ENCODE measurements at regions not wholly inside any gene's neighbourhood (a gene's known extent, or its start where the extent isn't known, plus 50 kb on each side); places are given as distances from the start of the nearest gene placed in this dataset.

DNA sequence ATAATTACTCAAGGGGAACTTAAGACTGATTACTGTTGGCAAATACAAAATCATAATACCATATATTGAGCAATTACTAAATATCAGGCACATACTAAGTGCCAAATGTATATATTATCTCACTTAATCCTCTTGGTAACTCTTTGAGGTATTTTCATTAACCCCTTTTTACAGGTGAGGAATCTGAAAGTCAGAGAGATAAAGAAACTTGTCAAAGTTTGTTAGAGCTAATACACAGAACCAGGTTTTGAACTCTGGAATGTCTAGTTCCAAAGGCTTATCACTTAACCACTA lies 80.3 kb downstream of the LLPH start:
- no peak for DNase-seq (ENCODE audit: insufficient read length, low spot score)
- no peak for TF ChIP-seq POLR2A (IDR thresholded peaks at IDR 0.05; ENCODE audit: low read depth, low read length)
- no peak for FAIRE-seq

- FAIRE-seq (no peak), DNase-seq (ENCODE audit: insufficient read length, low spot score) (no peak)
- TF ChIP-seq POLR2A (IDR thresholded peaks at IDR 0.05; ENCODE audit: low read depth, low read length), result no peak
Measured at GRCh38 chr12:66049538-66050282, 80.8 kb downstream of the LLPH start.

DNA sequence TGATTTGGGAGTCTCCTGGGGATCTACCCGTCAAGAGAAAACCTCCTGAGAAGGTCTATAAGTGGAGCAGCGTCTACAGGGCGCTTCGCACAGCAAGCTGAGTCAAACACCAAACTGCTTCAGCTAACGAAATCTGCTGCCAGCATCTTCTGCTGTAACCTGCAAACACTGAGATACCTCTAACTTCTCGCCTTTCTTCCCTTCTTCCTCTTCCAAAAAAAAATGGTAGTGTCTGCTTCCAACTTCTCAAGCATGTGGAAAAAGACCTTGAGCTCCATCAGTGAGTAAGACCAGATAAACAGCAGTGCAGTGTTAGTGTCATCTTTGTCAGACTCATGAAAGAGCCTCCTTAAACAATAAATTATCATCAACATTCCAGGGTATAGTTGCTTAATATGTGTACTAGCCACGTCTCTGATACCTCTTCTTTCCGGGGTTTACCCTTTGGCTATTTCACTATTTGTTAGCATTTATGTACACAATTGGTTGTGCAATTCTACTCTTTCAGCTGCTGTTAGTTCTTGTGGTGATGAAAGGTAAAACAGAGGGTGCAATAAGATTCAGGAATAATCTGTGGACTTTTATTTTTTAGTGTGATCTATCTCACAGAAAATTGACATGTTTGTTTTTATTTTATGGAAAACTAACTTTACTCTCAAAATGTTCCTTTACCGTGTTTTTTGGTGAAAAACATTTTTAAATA lies 81.6 kb downstream of the LLPH start:
- no peak for FAIRE-seq
- TF ChIP-seq POLR2A (IDR thresholded peaks at IDR 0.05; ENCODE audit: low read depth, low read length), result no peak
- no peak for DNase-seq (ENCODE audit: insufficient read length, low spot score)

- TF ChIP-seq POLR2A (IDR thresholded peaks at IDR 0.05; ENCODE audit: low read depth, low read length), result no peak
Measured at GRCh38 chr12:66048218-66048834, 82.2 kb downstream of the LLPH start.

DNA sequence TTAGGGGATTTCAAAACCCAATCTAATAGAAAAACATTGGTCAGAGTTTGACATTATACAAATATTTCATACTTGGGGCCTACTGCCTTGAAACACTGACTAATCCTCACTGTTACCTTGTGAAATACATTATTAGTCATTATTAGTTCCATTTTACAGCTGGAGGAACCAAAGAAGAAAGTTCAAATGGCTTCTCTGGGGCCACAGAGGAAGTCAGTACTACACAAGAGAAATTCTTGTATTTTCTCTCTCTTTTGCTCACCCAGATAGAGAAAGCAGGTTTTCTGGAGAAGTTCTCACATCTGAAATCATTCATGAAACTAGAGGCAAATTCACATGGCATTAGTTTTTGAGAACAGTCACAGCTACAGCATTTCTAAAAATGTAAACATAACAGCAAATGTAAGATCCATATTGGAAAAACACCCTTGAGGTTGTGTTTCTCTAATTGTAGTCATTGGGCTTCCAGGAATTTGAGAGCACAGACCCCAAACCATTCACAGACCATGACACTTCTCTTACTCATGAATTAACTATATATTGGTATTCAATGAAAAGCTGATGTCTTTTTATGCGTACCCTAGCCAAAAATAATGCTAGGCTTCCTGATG lies 83.0 kb downstream of the LLPH start:
- no peak for DNase-seq (ENCODE audit: insufficient read length, low spot score)
- TF ChIP-seq POLR2A (IDR thresholded peaks at IDR 0.05; ENCODE audit: low read depth, low read length), result no peak
- FAIRE-seq, result no peak

More at GRCh38 chr12:66048218-66048834, 82.2 kb downstream of the LLPH start:
- FAIRE-seq (no peak), DNase-seq (ENCODE audit: insufficient read length, low spot score) (no peak)

- no peak for FAIRE-seq
- no peak for DNase-seq (ENCODE audit: insufficient read length, low spot score)
- TF ChIP-seq POLR2A (IDR thresholded peaks at IDR 0.05; ENCODE audit: low read depth, low read length), result no peak
Measured at GRCh38 chr12:66045506-66045905, 85.0 kb downstream of the LLPH start.

- peak; percentile 23 for DNase-seq (ENCODE audit: insufficient read length, low spot score)
- TF ChIP-seq POLR2A (IDR thresholded peaks at IDR 0.05; ENCODE audit: low read depth, low read length), result no peak
Measured at GRCh38 chr12:66044731-66045130, 85.8 kb downstream of the LLPH start.

DNA sequence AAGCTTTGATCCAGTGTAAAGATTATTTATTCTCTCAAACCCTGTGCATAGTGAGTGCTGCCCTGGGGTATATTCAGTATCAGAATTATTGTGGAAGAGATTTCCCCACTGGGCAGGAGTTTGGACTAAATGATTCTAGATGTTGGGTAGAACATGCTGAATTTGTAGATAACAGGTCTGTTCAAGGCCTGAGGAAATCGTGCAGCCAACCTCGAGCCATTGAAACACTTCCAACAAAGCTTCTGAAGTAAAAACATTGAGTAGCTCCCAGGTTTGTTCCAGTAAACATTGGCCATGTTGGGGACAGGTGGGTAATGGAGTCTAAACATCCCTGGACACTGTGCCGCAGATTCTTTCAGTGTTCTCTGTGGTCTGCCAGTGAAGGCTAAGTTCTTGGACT lies 87.5 kb downstream of the LLPH start:
- FAIRE-seq, result no peak

More at GRCh38 chr12:66044731-66045130, 85.8 kb downstream of the LLPH start:
- peak; percentile 93 for FAIRE-seq

GRCh38 chr12:66041651-66042363 lies 88.7 kb downstream of the LLPH start:
- no peak for FAIRE-seq
- DNase-seq (ENCODE audit: insufficient read length, low spot score), result no peak
- TF ChIP-seq POLR2A (IDR thresholded peaks at IDR 0.05; ENCODE audit: low read depth, low read length), result no peak

More for the DNA sequence above, 87.5 kb downstream of the LLPH start:
- TF ChIP-seq POLR2A (IDR thresholded peaks at IDR 0.05; ENCODE audit: low read depth, low read length), result no peak
- DNase-seq (ENCODE audit: insufficient read length, low spot score), result no peak

DNA sequence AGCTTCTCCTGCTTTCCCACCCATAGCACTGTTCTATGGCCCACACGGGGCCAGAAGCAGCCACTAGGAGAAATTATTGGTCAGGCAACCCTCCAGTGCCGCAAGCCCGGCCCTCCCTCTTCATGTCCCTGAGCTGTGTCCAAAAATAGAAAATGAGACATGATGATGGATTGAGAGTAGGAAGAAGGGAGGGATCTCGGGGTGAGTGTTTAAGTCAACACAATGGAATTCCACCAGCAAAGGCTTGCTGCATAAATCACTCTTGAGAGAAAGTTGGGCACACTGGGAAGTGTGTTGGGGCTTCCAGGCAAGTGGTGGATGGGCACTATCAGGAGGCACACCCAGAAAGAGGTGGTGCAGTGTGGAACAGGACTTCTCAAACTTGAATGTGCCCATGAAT lies 94.2 kb downstream of the LLPH start:
- TF ChIP-seq POLR2A (IDR thresholded peaks at IDR 0.05; ENCODE audit: low read depth, low read length), result no peak
- peak; percentile 100 for FAIRE-seq
- DNase-seq (ENCODE audit: insufficient read length, low spot score), result peak; percentile 54

- FAIRE-seq (peak; percentile 87), DNase-seq (ENCODE audit: insufficient read length, low spot score) (no peak)
- TF ChIP-seq POLR2A (IDR thresholded peaks at IDR 0.05; ENCODE audit: low read depth, low read length), result no peak
Measured at GRCh38 chr12:66035288-66035966, 95.1 kb downstream of the LLPH start.

GRCh38 chr12:66033151-66033550 lies 97.4 kb downstream of the LLPH start:
- DNase-seq (ENCODE audit: insufficient read length, low spot score), result no peak
- no peak for FAIRE-seq

GRCh38 chr12:66032739-66033138 lies 97.8 kb downstream of the LLPH start:
- FAIRE-seq (no peak), DNase-seq (ENCODE audit: insufficient read length, low spot score) (no peak)
- TF ChIP-seq POLR2A (IDR thresholded peaks at IDR 0.05; ENCODE audit: low read depth, low read length), result no peak

More at GRCh38 chr12:66033151-66033550, 97.4 kb downstream of the LLPH start:
- TF ChIP-seq POLR2A (IDR thresholded peaks at IDR 0.05; ENCODE audit: low read depth, low read length), result no peak
